H9 (cell line): ENCODE measurements at regions not wholly inside any gene's neighbourhood (a gene's known extent, or its start where the extent isn't known, plus 50 kb on each side); places are given as distances from the start of the nearest gene placed in this dataset.

Experiments used
- DNase-seq: peaks from one replicate; pipeline ENCODE4 v3.0.0-alpha.2; 2017
- H2AFZ ChIP-seq: one replicate; pipeline ENCODE4 v1.6.1; 2013; ENCODE audit warnings: mild to moderate bottlenecking, low read length, control low read depth, moderate library complexity
- H2AK5ac ChIP-seq: 2 replicates; pipeline ENCODE4 v1.6.1; 2013; ENCODE audit warnings: low read length, control low read depth, mixed read lengths; ENCODE audit not compliant: insufficient read length
- H2BK120ac ChIP-seq: one replicate; pipeline ENCODE4 v1.6.1; 2013; ENCODE audit warnings: low read depth, mild to moderate bottlenecking, low read length, control low read depth, inconsistent platforms; ENCODE audit not compliant: poor library complexity, severe bottlenecking
- H2BK12ac ChIP-seq: 2 replicates; pipeline ENCODE4 v1.6.1; 2013; ENCODE audit warnings: low read length, control low read depth, mixed read lengths, low read depth; ENCODE audit not compliant: insufficient read length
- H2BK15ac ChIP-seq: 2 replicates; pipeline ENCODE4 v1.6.1; 2013; ENCODE audit warnings: low read depth, low read length, control low read depth
- H2BK20ac ChIP-seq: one replicate; pipeline ENCODE4 v1.6.1; 2013; ENCODE audit warnings: low read depth, mild to moderate bottlenecking, low read length, control low read depth, inconsistent platforms; ENCODE audit not compliant: poor library complexity, severe bottlenecking
- H2BK5ac ChIP-seq: 2 replicates; pipeline ENCODE4 v1.6.1; 2013; ENCODE audit warnings: low read length, control low read depth, mixed read lengths; ENCODE audit not compliant: insufficient read length
- H3K14ac ChIP-seq: 2 replicates; pipeline ENCODE4 v1.6.1; 2013; ENCODE audit warnings: low read length, control low read depth; ENCODE audit not compliant: insufficient read depth
- H3K18ac ChIP-seq: 2 replicates; pipeline ENCODE4 v1.6.1; 2013; ENCODE audit warnings: low read depth, mild to moderate bottlenecking, mixed read lengths, low read length, control low read depth; ENCODE audit not compliant: insufficient read length
- H3K23ac ChIP-seq: 2 replicates; pipeline ENCODE4 v1.6.1; 2013; ENCODE audit warnings: low read length, control low read depth, mixed read lengths, low read depth; ENCODE audit not compliant: insufficient read length
- H3K23me2 ChIP-seq: 2 replicates; pipeline ENCODE4 v1.6.1; 2013; ENCODE audit warnings: low read depth, mild to moderate bottlenecking, mixed read lengths, low read length, control low read depth; ENCODE audit not compliant: insufficient read length, poor library complexity, severe bottlenecking
- H3K27ac ChIP-seq: 2 replicates; pipeline ENCODE4 v1.5.1; 2013; ENCODE audit warnings: low read length, control low read depth, mixed read lengths, low read depth; ENCODE audit not compliant: insufficient read length
- H3K27me3 ChIP-seq: 2 replicates; pipeline ENCODE4 v1.6.1; 2013; ENCODE audit warnings: low read length, control low read depth, inconsistent platforms; ENCODE audit not compliant: insufficient read depth
- H3K4ac ChIP-seq: 2 replicates; pipeline ENCODE4 v1.6.1; 2013; ENCODE audit warnings: low read depth, mild to moderate bottlenecking, control low read depth, inconsistent platforms, low read length, moderate library complexity
- H3K4me1 ChIP-seq: 2 replicates; pipeline ENCODE4 v1.6.1; 2013; ENCODE audit warnings: low read length, control low read depth, inconsistent platforms; ENCODE audit not compliant: insufficient read depth
- H3K4me2 ChIP-seq: 2 replicates; pipeline ENCODE4 v1.6.1; 2013; ENCODE audit warnings: low read length, control low read depth, mixed read lengths; ENCODE audit not compliant: insufficient read length, insufficient read depth
- H3K56ac ChIP-seq: 2 replicates; pipeline ENCODE4 v1.6.1; 2013; ENCODE audit warnings: low read depth, mild to moderate bottlenecking, mixed read lengths, low read length, control low read depth; ENCODE audit not compliant: insufficient read length
- H3K79me1 ChIP-seq: 2 replicates; pipeline ENCODE4 v1.6.1; 2013; ENCODE audit warnings: low read depth, mild to moderate bottlenecking, moderate library complexity, low read length, control low read depth, inconsistent platforms; ENCODE audit not compliant: insufficient read depth, poor library complexity, severe bottlenecking
- H3K79me2 ChIP-seq: 2 replicates; pipeline ENCODE4 v1.6.1; 2013; ENCODE audit warnings: low read length, control low read depth, inconsistent platforms; ENCODE audit not compliant: insufficient read depth
- H3K9ac ChIP-seq: 2 replicates; pipeline ENCODE4 v1.6.1; 2013; ENCODE audit warnings: low read length, control low read depth, mixed read lengths; ENCODE audit not compliant: insufficient read length; ENCODE audit errors: extremely low read depth
- H3K9me3 ChIP-seq: one replicate; pipeline ENCODE4 v1.6.1; 2013; ENCODE audit warnings: low read depth, low read length, inconsistent platforms; ENCODE audit not compliant: control insufficient read depth
- H3T11ph ChIP-seq: one replicate; pipeline ENCODE4 v1.6.1; 2013; ENCODE audit warnings: mild to moderate bottlenecking, low read length, control low read depth, inconsistent platforms
- H4K20me1 ChIP-seq: one replicate; pipeline ENCODE4 v1.6.1; 2013; ENCODE audit not compliant: control insufficient read depth, insufficient read length, insufficient read depth
- H4K5ac ChIP-seq: 2 replicates; pipeline ENCODE4 v1.6.1; 2013; ENCODE audit warnings: low read depth, mild to moderate bottlenecking, mixed read lengths, low read length, control low read depth; ENCODE audit not compliant: insufficient read length
- H4K8ac ChIP-seq: replicated peaks from 2 replicates; pipeline ENCODE4 v1.6.1; 2013; ENCODE audit warnings: low read length, control low read depth, mixed read lengths, low read depth; ENCODE audit not compliant: insufficient read length
- H4K91ac ChIP-seq: 2 replicates; pipeline ENCODE4 v1.6.1; 2013; ENCODE audit warnings: low read depth, mild to moderate bottlenecking, moderate library complexity, mixed read lengths, low read length, control low read depth; ENCODE audit not compliant: insufficient read length
- H3K27ac Mint-ChIP-seq, 3 experiments: 2 replicates in 2 of 3; 3 replicates in 1 of 3; pipeline ENCODE4 v1.8.0; 2020 to 2021; ENCODE audit warnings: mixed read lengths in 3 of 3, mild to moderate bottlenecking in 1 of 3, moderate library complexity in 1 of 3
- H3K27me3 Mint-ChIP-seq: 2 replicates; pipeline ENCODE4 v1.8.0; 2021; ENCODE audit warnings: low read depth, mild to moderate bottlenecking, moderate library complexity, mixed read lengths
- H3K36me3 Mint-ChIP-seq, 3 experiments: 2 replicates in 2 of 3; 3 replicates in 1 of 3; pipeline ENCODE4 v1.8.0; 2020 to 2021; ENCODE audit warnings: low read depth in 3 of 3, mixed read lengths in 3 of 3; ENCODE audit not compliant: insufficient read depth in 1 of 3
- H3K4me1 Mint-ChIP-seq, 2 experiments: 2 replicates each; pipeline ENCODE4 v1.8.0; 2020; ENCODE audit warnings: mixed read lengths in 2 of 2
- H3K4me3 Mint-ChIP-seq, 2 experiments: 2 replicates in 1 of 2; 3 replicates in 1 of 2; pipeline ENCODE4 v1.8.0; 2020 to 2021; ENCODE audit warnings: mild to moderate bottlenecking in 2 of 2, mixed read lengths in 2 of 2, moderate library complexity in 1 of 2
- H3K9me3 Mint-ChIP-seq, 2 experiments: 2 replicates in 1 of 2; 3 replicates in 1 of 2; pipeline ENCODE4 v1.8.0; 2020; ENCODE audit warnings: mild to moderate bottlenecking in 2 of 2, mixed read lengths in 2 of 2, moderate library complexity in 1 of 2
- WGBS: extraction: QIAGEN DNeasy Blood & Tissue Kit; methylation state at CpG from one replicate; pipeline ENCODE4 v1.1.7; 2013; ENCODE audit warnings: missing lambda C conversion rate, low lambda C conversion rate, mixed read lengths; ENCODE audit not compliant: insufficient read length; ENCODE audit errors: extremely low coverage; 5-methylcytosine and 5-hydroxymethylcytosine counted together
- TF ChIP-seq, protein P1 (sequence below): fragments of 200-600 bp; sonication (generic); conservative IDR thresholded peaks from 3 replicates; pipeline ENCODE4 v1.8.0; 2021; ENCODE audit warnings: antibody characterized with exemption, mild to moderate bottlenecking

DNA sequence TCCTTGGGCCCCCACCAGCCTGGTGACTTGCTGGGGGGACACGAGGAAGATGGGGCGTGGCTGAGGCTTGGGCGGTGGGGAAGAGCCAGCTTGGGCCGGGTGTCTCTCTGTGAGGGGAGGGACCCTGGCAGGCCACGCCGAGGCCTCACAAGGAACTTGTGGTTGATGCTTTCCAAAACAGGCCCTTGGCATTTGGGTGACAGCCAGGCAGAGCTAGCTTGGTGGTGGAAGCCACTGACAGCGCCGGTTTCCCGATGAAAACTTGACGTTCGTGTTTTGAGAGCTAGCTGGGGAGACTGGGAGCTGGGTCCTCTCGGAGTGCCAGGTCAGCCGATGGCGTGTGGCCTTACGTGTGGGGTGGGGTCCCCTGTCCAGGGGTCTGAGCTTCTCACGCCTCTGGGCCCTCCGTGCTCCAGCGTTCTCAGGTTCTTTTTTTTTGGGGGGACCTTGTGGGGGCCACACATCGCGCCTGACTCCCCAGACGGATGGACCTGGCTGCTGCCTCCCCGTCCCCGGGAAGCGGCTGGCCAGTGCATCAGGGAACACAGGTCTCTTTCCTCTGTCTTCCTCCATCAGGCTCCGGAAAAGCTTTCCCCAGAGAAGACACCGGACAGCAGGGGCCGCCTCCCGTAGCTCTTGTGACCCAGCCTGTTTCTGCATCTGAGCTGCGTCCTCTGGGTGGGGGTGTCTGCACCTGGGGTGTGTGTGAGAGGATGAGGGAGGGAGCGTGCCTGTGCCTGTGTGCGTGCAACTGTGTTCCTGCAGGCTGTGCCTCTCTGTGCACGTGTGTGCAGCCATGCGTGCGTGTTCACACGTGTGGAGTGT is 129.3 kb upstream of the LPCAT1 start:
- H3K27me3 Mint-ChIP-seq: peaks cover 75% of the 10 kb centered on the region
- TF ChIP-seq, protein P1, sequence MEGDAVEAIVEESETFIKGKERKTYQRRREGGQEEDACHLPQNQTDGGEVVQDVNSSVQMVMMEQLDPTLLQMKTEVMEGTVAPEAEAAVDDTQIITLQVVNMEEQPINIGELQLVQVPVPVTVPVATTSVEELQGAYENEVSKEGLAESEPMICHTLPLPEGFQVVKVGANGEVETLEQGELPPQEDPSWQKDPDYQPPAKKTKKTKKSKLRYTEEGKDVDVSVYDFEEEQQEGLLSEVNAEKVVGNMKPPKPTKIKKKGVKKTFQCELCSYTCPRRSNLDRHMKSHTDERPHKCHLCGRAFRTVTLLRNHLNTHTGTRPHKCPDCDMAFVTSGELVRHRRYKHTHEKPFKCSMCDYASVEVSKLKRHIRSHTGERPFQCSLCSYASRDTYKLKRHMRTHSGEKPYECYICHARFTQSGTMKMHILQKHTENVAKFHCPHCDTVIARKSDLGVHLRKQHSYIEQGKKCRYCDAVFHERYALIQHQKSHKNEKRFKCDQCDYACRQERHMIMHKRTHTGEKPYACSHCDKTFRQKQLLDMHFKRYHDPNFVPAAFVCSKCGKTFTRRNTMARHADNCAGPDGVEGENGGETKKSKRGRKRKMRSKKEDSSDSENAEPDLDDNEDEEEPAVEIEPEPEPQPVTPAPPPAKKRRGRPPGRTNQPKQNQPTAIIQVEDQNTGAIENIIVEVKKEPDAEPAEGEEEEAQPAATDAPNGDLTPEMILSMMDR: no peak
- no peaks in the 10 kb centered on the region for H3K23me2 ChIP-seq
- DNase-seq: peak; percentile 33
- peaks cover 8 to 13% of the 10 kb centered on the region in 2 experiments for H3K4me1 Mint-ChIP-seq
- no peak overlapping the region for H4K5ac ChIP-seq
- no peak overlapping the region for H3T11ph ChIP-seq
- WGBS: no CpG with 5 or more reads among the region's 35 CpGs
- no peak overlapping the region for H3K9ac ChIP-seq
- H3K4ac ChIP-seq: no peak overlapping the region
- no peak overlapping the region; the same call in 1 of the 2 replicates for H3K14ac ChIP-seq
- H3K56ac ChIP-seq: no peak overlapping the region
- H3K27ac ChIP-seq: no peak overlapping the region
- H3K18ac ChIP-seq: no peak overlapping the region
- no peaks in the 10 kb centered on the region for H3K79me1 ChIP-seq
- no peaks in the 10 kb centered on the region for H3K4me1 ChIP-seq
- H4K8ac ChIP-seq: no peak overlapping the region
- no peak overlapping the region for H2BK20ac ChIP-seq
- no peak overlapping the region for H4K91ac ChIP-seq
- no peak overlapping the region for H2BK12ac ChIP-seq
- no peaks in the 10 kb centered on the region for H3K36me3 Mint-ChIP-seq
- peak overlapping the region; percentile 57 for H3K4me2 ChIP-seq
- H3K9me3 Mint-ChIP-seq: peaks cover 0 to 2% of the 10 kb centered on the region in 2 experiments; a peak in 1 of 5 replicates
- no peaks in the 10 kb centered on the region; the same call in 1 of the 2 replicates for H3K27me3 ChIP-seq
- no peak overlapping the region for H3K27ac Mint-ChIP-seq
- no peak overlapping the region for H2AK5ac ChIP-seq
- H3K4me3 Mint-ChIP-seq: peak overlapping the region; percentile 32 to 67; a peak in 3 of 5 replicates
- no peak overlapping the region for H2BK15ac ChIP-seq
- no peaks in the 10 kb centered on the region for H3K9me3 ChIP-seq
- no peak overlapping the region for H2AFZ ChIP-seq
- no peak overlapping the region for H2BK120ac ChIP-seq
- no peak overlapping the region for H2BK5ac ChIP-seq
- H4K20me1 ChIP-seq: no peaks in the 10 kb centered on the region
- no peak overlapping the region for H3K23ac ChIP-seq
- no peaks in the 10 kb centered on the region for H3K79me2 ChIP-seq
